ENCODE measurements at regions not wholly inside any gene's neighbourhood (a gene's known extent, or its start where the extent isn't known, plus 50 kb on each side); places are given as distances from the start of the nearest gene placed in this dataset.

- H3K4me1 Mint-ChIP-seq (ENCODE audit: unreplicated experiment), result no peaks in the 10 kb centered on the region
- no peak overlapping the region for H3K27ac Mint-ChIP-seq (ENCODE audit: unreplicated experiment)
- no peaks in the 10 kb centered on the region for H3K27me3 Mint-ChIP-seq (ENCODE audit: unreplicated experiment)
These were observed 781.2 kb upstream of the DIAPH2 start for GRCh38 chrX:95903490-95903889.

DNA sequence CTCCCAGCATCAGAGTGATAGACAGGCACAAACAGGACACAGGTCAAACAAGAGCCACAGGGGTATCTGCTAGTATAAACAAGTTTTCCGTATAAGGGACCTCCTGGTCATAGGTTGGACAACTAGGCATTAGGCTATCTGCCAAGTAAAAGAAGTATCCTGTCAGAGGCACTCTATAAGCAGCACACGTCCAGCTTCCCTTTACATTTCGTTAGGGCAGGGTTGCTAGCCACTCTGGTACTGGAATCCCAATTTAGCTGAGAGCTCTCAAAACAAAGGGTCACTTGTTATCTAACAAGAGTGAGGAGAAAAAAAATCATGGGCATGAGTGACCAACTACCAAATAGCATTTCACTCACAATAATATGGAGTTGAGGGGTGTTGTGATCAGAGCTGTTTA is 780.7 kb upstream of the DIAPH2 start:
- H3K9me3 Mint-ChIP-seq (ENCODE audit: unreplicated experiment), result no peaks in the 10 kb centered on the region
- no peak overlapping the region for H3K4me3 Mint-ChIP-seq (ENCODE audit: unreplicated experiment)
- no peaks in the 10 kb centered on the region for H3K27me3 Mint-ChIP-seq (ENCODE audit: unreplicated experiment)
- no peak for DNase-seq (ENCODE audit: extremely low spot score, unreplicated experiment)
- no peak for TF ChIP-seq CTCF (IDR thresholded peaks at IDR 0.05)
- no peaks in the 10 kb centered on the region for H3K4me1 Mint-ChIP-seq (ENCODE audit: unreplicated experiment)
- H3K27ac Mint-ChIP-seq (ENCODE audit: unreplicated experiment), result no peak overlapping the region
- no peaks in the 10 kb centered on the region for H3K36me3 Mint-ChIP-seq (ENCODE audit: unreplicated experiment)

More at GRCh38 chrX:95903490-95903889, 781.2 kb upstream of the DIAPH2 start:
- H3K36me3 Mint-ChIP-seq (ENCODE audit: unreplicated experiment), result no peaks in the 10 kb centered on the region
- DNase-seq (ENCODE audit: extremely low spot score, unreplicated experiment), result no peak
- TF ChIP-seq CTCF (IDR thresholded peaks at IDR 0.05), result no peak
- H3K9me3 Mint-ChIP-seq (ENCODE audit: unreplicated experiment), result no peaks in the 10 kb centered on the region
- no peak overlapping the region for H3K4me3 Mint-ChIP-seq (ENCODE audit: unreplicated experiment)

DNA sequence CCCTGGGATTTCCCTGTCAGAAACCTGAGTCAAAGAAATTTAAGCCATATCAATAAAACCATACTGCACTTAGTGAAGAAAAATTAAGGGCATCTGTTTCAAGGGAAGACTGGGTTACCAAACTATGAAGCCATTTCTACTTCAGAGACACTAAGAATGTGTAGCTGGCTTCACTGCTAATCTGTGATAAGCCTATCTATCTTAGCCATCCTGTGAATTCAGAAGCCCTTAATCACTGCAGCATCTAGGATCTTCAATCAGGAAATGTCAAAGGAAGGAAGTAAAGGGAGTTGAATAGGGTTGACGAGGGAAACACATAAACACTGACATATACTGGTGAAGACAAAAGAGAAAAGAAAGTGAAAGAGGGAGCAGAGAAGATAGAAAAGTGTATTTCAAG is 777.6 kb upstream of the DIAPH2 start:
- Mint-ChIP-seq H3K27ac (ENCODE audit: unreplicated experiment) (no peak overlapping the region), H3K4me1 (ENCODE audit: unreplicated experiment) (no peaks in the 10 kb centered on the region), H3K9me3 (ENCODE audit: unreplicated experiment) (no peaks in the 10 kb centered on the region), H3K27me3 (ENCODE audit: unreplicated experiment) (no peaks in the 10 kb centered on the region), H3K4me3 (ENCODE audit: unreplicated experiment) (no peak overlapping the region), H3K36me3 (ENCODE audit: unreplicated experiment) (no peaks in the 10 kb centered on the region)
- no peak for TF ChIP-seq CTCF (IDR thresholded peaks at IDR 0.05)
- DNase-seq (ENCODE audit: extremely low spot score, unreplicated experiment), result no peak

- Mint-ChIP-seq H3K9me3 (ENCODE audit: unreplicated experiment) (no peaks in the 10 kb centered on the region), H3K27ac (ENCODE audit: unreplicated experiment) (no peak overlapping the region), H3K36me3 (ENCODE audit: unreplicated experiment) (no peaks in the 10 kb centered on the region), H3K27me3 (ENCODE audit: unreplicated experiment) (no peaks in the 10 kb centered on the region), H3K4me3 (ENCODE audit: unreplicated experiment) (no peak overlapping the region), H3K4me1 (ENCODE audit: unreplicated experiment) (no peaks in the 10 kb centered on the region)
- no peak for TF ChIP-seq CTCF (IDR thresholded peaks at IDR 0.05)
- DNase-seq (ENCODE audit: extremely low spot score, unreplicated experiment), result no peak
These were observed 773.6 kb upstream of the DIAPH2 start for GRCh38 chrX:95911062-95911461.

DNA sequence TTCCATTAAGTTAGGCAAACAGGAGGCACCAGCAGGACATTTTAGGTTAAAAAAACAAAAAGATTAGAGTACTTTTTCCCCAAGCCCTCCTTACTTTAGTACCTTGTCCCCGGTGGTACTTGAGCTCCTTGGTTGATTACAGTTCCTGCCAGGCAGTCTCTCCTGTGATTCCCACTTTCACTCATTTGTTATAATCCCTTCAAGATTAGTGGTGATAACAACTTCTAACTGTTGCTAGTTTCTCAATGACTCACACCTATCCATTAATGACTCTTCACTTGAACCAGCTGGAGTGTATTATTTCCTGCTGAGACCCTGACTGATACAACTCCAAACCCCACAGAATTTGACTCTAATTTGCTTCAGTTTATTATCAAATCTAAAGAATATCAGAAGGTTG is 765.0 kb upstream of the DIAPH2 start:
- no peak for TF ChIP-seq CTCF (IDR thresholded peaks at IDR 0.05)
- DNase-seq (ENCODE audit: extremely low spot score, unreplicated experiment), result no peak
- no peak overlapping the region for H3K27ac Mint-ChIP-seq (ENCODE audit: unreplicated experiment)
- peaks cover 3% of the 10 kb centered on the region for H3K9me3 Mint-ChIP-seq (ENCODE audit: unreplicated experiment)
- no peaks in the 10 kb centered on the region for H3K4me1 Mint-ChIP-seq (ENCODE audit: unreplicated experiment)
- H3K36me3 Mint-ChIP-seq (ENCODE audit: unreplicated experiment), result no peaks in the 10 kb centered on the region
- H3K27me3 Mint-ChIP-seq (ENCODE audit: unreplicated experiment), result no peaks in the 10 kb centered on the region
- no peak overlapping the region for H3K4me3 Mint-ChIP-seq (ENCODE audit: unreplicated experiment)
